Tibial nerve (tissue), 4 donors: ENCODE measurements at regions not wholly inside any gene's neighbourhood (a gene's known extent, or its start where the extent isn't known, plus 50 kb on each side); places are given as distances from the start of the nearest gene placed in this dataset.

Experiments
- DNase-seq, 2 donors: peaks; one replicate each; pipeline ENCODE4 v3.0.0-alpha.2; 2019; ENCODE audit warnings: low spot score in 2 of 2
- H3K27ac ChIP-seq, 4 donors: fragments of 200-600 bp; sonication (generic) in 3 of 4; one replicate each; pipeline ENCODE4 v1.5.1; 2017 to 2019; ENCODE audit warnings: mild to moderate bottlenecking in 1 of 4
- H3K27me3 ChIP-seq, 2 donors: fragments of 200-600 bp; sonication (generic) in 1 of 2; one replicate each; pipeline versions ENCODE4 v1.5.1 to v1.6.0; 2017 to 2019
- H3K36me3 ChIP-seq, 3 donors: fragments of 200-600 bp; sonication (generic); one replicate each; pipeline ENCODE4 v1.5.1; 2018 to 2019
- H3K4me1 ChIP-seq, 4 donors: fragments of 200-600 bp; sonication (generic) in 3 of 4; one replicate each; pipeline ENCODE4 v1.5.1; 2017 to 2019
- H3K4me3 ChIP-seq, 4 donors: fragments of 200-600 bp; sonication (generic) in 3 of 4; one replicate each; pipeline ENCODE4 v1.5.1; 2017 to 2019; ENCODE audit warnings: mild to moderate bottlenecking in 1 of 4, moderate library complexity in 1 of 4
- H3K9me3 ChIP-seq, 4 donors: fragments of 200-600 bp; sonication (generic) in 3 of 4; one replicate each; pipeline ENCODE4 v1.5.1; 2017 to 2019
- EP300 ChIP-seq, 2 donors: sonication (generic); formaldehyde crosslinking; IDR thresholded peaks; one replicate each; pipeline ENCODE4 v1.6.1; 2017; ENCODE audit warnings: antibody characterized with exemption in 2 of 2, mild to moderate bottlenecking in 1 of 2
- POLR2A ChIP-seq, 2 donors: fragments of 450-650 bp; IDR thresholded peaks; one replicate each; pipeline ENCODE4 v1.6.1; 2017; ENCODE audit warnings: antibody characterized with exemption in 2 of 2, mild to moderate bottlenecking in 2 of 2, moderate library complexity in 2 of 2
- WGBS, 2 donors: methylation state at CpG; one replicate each; pipeline ENCODE4 v1.1.5; 2018; 5-methylcytosine and 5-hydroxymethylcytosine counted together
- TF ChIP-seq, protein P1 (sequence below), 5 experiments: fragments of 200-600 bp in 3 of 5; fragments of 450-650 bp in 2 of 5; sonication (generic) in 3 of 5; IDR thresholded peaks; one replicate each; pipeline ENCODE4 v1.5.1; 2016 to 2019; ENCODE audit warnings: antibody characterized with exemption in 5 of 5, mild to moderate bottlenecking in 3 of 5, moderate library complexity in 2 of 5

DNA sequence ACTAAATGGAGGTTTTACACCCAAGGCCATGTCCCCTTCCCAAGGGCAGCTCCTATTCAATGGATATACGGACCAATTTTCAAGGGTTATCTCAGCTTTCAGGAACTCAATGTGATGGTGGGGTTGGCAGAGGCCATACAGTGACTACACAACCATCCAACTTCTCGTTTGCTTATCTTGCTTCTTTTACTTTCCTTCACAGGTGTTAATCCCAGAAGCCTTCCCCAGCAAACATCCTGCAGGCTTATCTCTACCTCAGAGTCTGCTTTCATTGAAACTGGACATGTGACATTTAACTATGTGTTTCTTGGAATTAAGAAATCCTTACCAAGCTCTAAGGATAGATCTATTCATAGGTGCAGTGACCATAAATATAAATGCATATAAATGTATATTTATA is 443.8 kb upstream of the CDH20 start:
- Histone ChIP-seq H3K27ac (no peak overlapping the region), H3K4me3 (no peak overlapping the region), H3K27me3 (no peaks in the 10 kb centered on the region), H3K4me1 (no peaks in the 10 kb centered on the region), H3K9me3 (no peaks in the 10 kb centered on the region), H3K36me3 (no peaks in the 10 kb centered on the region)
- TF ChIP-seq EP300 (IDR thresholded peaks at IDR 0.05) (no peak), POLR2A (IDR thresholded peaks at IDR 0.05) (no peak)
- TF ChIP-seq, protein P1, sequence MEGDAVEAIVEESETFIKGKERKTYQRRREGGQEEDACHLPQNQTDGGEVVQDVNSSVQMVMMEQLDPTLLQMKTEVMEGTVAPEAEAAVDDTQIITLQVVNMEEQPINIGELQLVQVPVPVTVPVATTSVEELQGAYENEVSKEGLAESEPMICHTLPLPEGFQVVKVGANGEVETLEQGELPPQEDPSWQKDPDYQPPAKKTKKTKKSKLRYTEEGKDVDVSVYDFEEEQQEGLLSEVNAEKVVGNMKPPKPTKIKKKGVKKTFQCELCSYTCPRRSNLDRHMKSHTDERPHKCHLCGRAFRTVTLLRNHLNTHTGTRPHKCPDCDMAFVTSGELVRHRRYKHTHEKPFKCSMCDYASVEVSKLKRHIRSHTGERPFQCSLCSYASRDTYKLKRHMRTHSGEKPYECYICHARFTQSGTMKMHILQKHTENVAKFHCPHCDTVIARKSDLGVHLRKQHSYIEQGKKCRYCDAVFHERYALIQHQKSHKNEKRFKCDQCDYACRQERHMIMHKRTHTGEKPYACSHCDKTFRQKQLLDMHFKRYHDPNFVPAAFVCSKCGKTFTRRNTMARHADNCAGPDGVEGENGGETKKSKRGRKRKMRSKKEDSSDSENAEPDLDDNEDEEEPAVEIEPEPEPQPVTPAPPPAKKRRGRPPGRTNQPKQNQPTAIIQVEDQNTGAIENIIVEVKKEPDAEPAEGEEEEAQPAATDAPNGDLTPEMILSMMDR (IDR thresholded peaks at IDR 0.05): no peak
- 86 to 88% methylated on average over 2 of the region's 2 CpGs for WGBS, 2 donors
- DNase-seq: no peak

DNA sequence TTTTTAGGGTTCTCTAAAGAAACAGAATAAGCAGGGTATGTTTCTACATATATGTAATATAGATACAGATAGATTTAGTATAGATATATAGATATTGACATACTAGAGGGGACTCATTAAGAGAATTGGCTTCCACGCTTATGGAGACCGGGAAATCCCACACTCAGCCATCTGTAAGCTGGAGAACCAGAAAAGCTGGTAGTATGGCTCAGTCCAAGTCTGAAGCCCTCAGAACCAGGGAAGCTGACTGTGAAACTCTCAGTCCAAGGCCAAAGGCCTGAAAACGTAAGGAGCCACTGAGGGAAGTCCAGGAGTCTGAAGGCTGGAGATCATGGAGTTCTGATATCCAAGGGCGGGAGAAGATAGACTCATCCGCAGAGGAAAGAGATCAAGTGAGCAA is 441.3 kb upstream of the CDH20 start:
- Histone ChIP-seq H3K36me3 (no peaks in the 10 kb centered on the region), H3K4me1 (no peaks in the 10 kb centered on the region), H3K4me3 (no peak overlapping the region), H3K27me3 (no peaks in the 10 kb centered on the region), H3K9me3 (no peaks in the 10 kb centered on the region), H3K27ac (no peak overlapping the region)
- 88 to 91% methylated on average over 5 of the region's 5 CpGs for WGBS, 2 donors
- TF ChIP-seq EP300 (IDR thresholded peaks at IDR 0.05) (no peak), POLR2A (IDR thresholded peaks at IDR 0.05) (no peak)
- TF ChIP-seq, protein P1 (IDR thresholded peaks at IDR 0.05): no peak
- DNase-seq: no peak

DNA sequence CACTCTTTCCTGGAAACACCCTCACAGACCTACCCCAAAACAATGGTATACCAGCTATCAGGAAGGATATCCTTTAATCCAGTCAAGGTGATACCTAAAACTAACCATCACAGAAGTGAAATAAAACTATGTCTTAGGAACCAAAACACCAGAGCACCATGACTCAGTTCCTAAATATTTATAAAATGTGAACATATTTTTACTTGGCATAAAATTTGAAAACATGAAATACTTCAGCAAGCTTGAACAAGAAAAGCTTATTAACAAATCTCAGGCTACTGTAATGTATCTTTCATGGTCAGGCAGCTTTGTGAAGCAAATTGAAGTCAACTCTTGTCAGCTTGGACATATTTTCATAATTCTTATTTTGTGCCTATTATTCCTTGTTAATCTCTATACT is 440.8 kb upstream of the CDH20 start:
- no peak for TF ChIP-seq EP300 (IDR thresholded peaks at IDR 0.05)
- TF ChIP-seq POLR2A (IDR thresholded peaks at IDR 0.05): no peak
- TF ChIP-seq, protein P1 (IDR thresholded peaks at IDR 0.05): no peak
- Histone ChIP-seq H3K4me1 (no peaks in the 10 kb centered on the region), H3K27ac (no peak overlapping the region), H3K36me3 (no peaks in the 10 kb centered on the region), H3K27me3 (no peaks in the 10 kb centered on the region), H3K9me3 (no peaks in the 10 kb centered on the region), H3K4me3 (no peak overlapping the region)
- no peak for DNase-seq

DNA sequence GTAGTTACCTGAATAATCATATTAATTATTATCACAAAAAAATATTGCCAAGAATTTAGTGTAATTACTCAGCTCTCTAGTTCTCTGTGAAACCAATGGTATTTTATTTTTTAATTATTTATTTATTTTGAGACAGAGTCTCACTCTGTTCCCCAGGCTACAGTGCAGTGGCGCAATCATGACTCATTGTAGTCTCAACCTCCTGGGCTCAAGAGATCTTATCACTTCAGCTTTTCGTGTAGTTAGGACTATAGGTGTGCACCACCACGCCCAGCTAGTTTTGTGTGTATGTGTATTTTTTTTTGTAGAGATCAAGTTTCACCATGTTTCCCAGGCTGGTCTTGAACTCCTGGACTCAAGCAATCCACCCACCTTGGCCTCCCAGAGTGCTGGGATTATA is 440.4 kb upstream of the CDH20 start:
- DNase-seq: no peak
- TF ChIP-seq POLR2A (IDR thresholded peaks at IDR 0.05): no peak
- no peak for TF ChIP-seq EP300 (IDR thresholded peaks at IDR 0.05)
- TF ChIP-seq, protein P1 (IDR thresholded peaks at IDR 0.05): no peak
- H3K9me3 ChIP-seq: no peaks in the 10 kb centered on the region
- WGBS, 2 donors: 91 to 92% methylated on average over 3 of the region's 3 CpGs
- H3K27ac ChIP-seq: no peak overlapping the region
- no peaks in the 10 kb centered on the region for H3K27me3 ChIP-seq
- H3K4me1 ChIP-seq: no peaks in the 10 kb centered on the region
- H3K36me3 ChIP-seq: no peaks in the 10 kb centered on the region
- no peak overlapping the region for H3K4me3 ChIP-seq

DNA sequence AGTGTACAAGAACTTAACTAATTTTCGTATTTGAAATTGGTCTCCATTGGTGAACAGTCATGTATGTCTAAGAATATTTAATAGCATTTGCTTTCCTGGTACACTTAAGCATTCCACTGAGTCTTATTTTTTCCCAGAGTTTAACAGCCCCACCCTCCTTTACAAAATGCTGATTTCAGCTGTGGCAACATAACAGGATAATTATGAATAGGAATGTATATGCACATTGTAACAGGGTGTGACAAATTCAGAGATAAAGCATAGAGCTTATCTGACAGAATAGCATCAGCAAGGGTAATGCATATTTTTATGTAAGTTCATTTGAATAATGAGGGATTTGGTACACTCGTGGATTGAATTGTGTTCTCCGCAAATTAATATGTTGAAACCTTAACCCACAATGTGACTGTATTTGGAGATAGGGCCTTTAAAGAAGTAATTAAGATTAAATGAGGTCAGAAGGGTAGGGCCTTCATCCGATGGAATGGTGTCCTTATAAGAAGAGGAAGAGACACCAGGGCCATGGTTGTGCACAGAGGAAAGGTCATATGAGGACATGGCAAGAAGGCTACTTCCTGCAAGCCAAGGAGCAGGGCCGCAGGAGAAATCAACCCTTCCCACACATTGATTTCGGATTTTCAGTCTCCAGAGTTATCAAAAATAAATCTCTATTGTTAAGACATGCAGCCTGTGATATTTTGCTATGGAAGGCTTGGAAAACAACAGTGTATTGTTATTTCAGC is 439.7 kb upstream of the CDH20 start:
- DNase-seq: no peak
- H3K9me3 ChIP-seq: no peaks in the 10 kb centered on the region
- H3K27me3 ChIP-seq: no peaks in the 10 kb centered on the region
- H3K36me3 ChIP-seq: no peaks in the 10 kb centered on the region
- 66 to 70% methylated on average over 6 of the region's 6 CpGs for WGBS, 2 donors
- TF ChIP-seq POLR2A (IDR thresholded peaks at IDR 0.05): no peak
- TF ChIP-seq, protein P1 (IDR thresholded peaks at IDR 0.05): no peak
- TF ChIP-seq EP300 (IDR thresholded peaks at IDR 0.05): no peak
- H3K4me3 ChIP-seq: no peak overlapping the region
- no peak overlapping the region for H3K27ac ChIP-seq
- no peaks in the 10 kb centered on the region for H3K4me1 ChIP-seq
